ENCODE measurements at regions not wholly inside any gene's neighbourhood (a gene's known extent, or its start where the extent isn't known, plus 50 kb on each side); places are given as distances from the start of the nearest gene placed in this dataset.
A peak's percentile ranks its signal among the peaks of the same experiment; 100 is the strongest.

DNA sequence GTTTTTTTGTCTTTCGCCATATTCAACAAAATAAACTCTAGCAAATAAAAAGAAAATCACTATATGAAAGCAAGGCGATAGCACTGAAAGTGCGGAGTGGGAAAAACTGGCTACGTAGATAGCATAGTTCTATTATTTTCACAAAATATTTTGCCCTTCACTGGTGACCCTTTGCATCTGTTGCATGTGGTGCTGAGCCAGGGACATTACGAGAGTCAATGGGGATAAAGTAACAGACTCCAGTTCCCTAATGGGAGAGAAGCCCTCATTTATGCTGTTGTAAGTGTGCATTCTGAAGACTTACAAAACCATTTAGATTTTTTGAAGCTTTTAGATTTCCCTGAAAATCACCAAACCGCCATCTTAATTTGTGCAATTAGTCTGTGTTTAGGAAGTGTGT is 501.6 kb downstream of the PPARGC1A start:
- 85% methylated on average over 6 of the region's 6 CpGs for WGBS
- peaks cover 0 to 6% (median 0%) of the 10 kb centered on the region in 4 donors for H3K4me1 ChIP-seq
- H3K4me3 ChIP-seq: no peak overlapping the region
- TF ChIP-seq POLR2AphosphoS5 (IDR thresholded peaks at IDR 0.05) (no peak), POLR2A (IDR thresholded peaks at IDR 0.05; ENCODE audit: low read depth) (no peak), EP300 (IDR thresholded peaks at IDR 0.05) (no peak)
- TF ChIP-seq, protein P1, sequence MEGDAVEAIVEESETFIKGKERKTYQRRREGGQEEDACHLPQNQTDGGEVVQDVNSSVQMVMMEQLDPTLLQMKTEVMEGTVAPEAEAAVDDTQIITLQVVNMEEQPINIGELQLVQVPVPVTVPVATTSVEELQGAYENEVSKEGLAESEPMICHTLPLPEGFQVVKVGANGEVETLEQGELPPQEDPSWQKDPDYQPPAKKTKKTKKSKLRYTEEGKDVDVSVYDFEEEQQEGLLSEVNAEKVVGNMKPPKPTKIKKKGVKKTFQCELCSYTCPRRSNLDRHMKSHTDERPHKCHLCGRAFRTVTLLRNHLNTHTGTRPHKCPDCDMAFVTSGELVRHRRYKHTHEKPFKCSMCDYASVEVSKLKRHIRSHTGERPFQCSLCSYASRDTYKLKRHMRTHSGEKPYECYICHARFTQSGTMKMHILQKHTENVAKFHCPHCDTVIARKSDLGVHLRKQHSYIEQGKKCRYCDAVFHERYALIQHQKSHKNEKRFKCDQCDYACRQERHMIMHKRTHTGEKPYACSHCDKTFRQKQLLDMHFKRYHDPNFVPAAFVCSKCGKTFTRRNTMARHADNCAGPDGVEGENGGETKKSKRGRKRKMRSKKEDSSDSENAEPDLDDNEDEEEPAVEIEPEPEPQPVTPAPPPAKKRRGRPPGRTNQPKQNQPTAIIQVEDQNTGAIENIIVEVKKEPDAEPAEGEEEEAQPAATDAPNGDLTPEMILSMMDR (IDR thresholded peaks at IDR 0.05): no peak
- no peaks in the 10 kb centered on the region for H3K36me3 ChIP-seq
- no peak for DNase-seq (ENCODE audit: extremely low spot score)
- H3K27me3 ChIP-seq: no peaks in the 10 kb centered on the region
- H3K27ac ChIP-seq (replicated peaks in 1 of 4): no peak overlapping the region
- H3K9me3 ChIP-seq: no peaks in the 10 kb centered on the region
- intact Hi-C loops (cut with DNase I): no loop called here

DNA sequence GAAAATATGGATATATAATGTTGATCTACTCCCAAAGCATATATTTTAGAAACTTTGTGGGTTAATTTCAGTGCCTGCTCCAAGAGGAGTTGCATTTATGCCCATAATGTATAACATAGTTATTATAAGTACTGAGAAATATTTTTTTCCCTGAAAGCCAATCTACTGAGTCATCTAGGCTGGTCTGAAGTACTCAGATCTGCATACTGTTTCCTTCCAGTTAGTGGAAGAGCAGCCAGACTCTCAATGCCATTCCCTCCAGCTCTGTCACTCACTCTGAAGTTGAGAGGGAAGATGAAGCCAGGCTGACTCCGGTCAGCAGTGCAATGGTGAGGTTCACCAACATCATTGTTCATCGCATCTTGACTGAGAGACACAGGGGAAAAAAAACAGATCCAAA is 505.1 kb downstream of the PPARGC1A start:
- DNase-seq (ENCODE audit: extremely low spot score): no peak
- no peaks in the 10 kb centered on the region for H3K4me1 ChIP-seq
- H3K27me3 ChIP-seq: no peaks in the 10 kb centered on the region
- no peak overlapping the region for H3K4me3 ChIP-seq
- 100% methylated on average over 2 of the region's 2 CpGs for WGBS
- no peaks in the 10 kb centered on the region for H3K36me3 ChIP-seq
- H3K27ac ChIP-seq (replicated peaks in 1 of 4): no peak overlapping the region
- intact Hi-C loops (cut with DNase I): no loop called here
- TF ChIP-seq POLR2AphosphoS5 (IDR thresholded peaks at IDR 0.05) (no peak), EP300 (IDR thresholded peaks at IDR 0.05) (no peak), POLR2A (IDR thresholded peaks at IDR 0.05; ENCODE audit: low read depth) (no peak)
- TF ChIP-seq, protein P1 (IDR thresholded peaks at IDR 0.05): no peak
- H3K9me3 ChIP-seq: no peaks in the 10 kb centered on the region

DNA sequence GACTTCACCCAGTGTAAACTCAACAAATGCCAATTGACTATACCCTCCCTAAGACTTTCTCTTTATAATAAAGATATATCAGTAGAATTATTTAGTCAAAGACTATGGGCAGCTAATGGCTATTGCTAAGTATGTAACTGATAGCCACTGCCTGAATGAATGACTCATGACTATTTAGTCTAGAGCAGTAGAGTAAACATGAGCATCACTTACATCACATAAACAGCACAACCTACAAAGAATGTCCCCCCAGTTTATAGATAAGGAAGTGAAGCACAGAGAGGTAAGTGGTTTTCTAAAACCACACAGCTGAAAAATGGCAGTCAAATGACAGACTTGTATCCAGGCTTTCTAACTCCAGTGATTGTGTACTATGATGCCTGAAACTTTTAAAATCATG is 507.0 kb downstream of the PPARGC1A start:
- Histone ChIP-seq H3K4me1 (no peaks in the 10 kb centered on the region), H3K27ac (replicated peaks in 1 of 4) (no peak overlapping the region), H3K36me3 (no peaks in the 10 kb centered on the region), H3K27me3 (no peaks in the 10 kb centered on the region), H3K9me3 (peaks cover 0 to 3% (median 0%) of the 10 kb centered on the region in 4 donors), H3K4me3 (no peak overlapping the region)
- DNase-seq (ENCODE audit: extremely low spot score): no peak
- intact Hi-C loops (cut with DNase I): no loop called here
- TF ChIP-seq POLR2A (IDR thresholded peaks at IDR 0.05; ENCODE audit: low read depth) (no peak), POLR2AphosphoS5 (IDR thresholded peaks at IDR 0.05) (no peak), EP300 (IDR thresholded peaks at IDR 0.05) (no peak)
- TF ChIP-seq, protein P1 (IDR thresholded peaks at IDR 0.05): no peak

DNA sequence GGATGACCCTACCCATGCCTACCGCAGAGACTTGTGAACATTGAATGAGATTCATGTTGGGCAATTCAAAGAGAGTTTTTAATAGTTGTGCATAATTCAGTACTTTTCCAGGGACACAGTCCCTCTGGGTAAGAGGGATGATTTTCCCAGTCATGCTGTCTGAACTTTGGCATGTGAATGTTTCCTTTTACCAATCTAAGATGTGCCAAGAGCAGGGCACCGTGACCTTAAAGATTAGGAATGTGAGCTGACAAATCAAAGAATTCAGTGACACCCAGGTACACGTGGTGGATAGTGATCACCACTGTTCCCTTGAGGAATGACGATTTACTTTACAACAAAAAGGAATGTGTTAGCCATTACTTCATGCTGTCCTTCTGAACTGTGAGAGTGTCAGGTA is 515.6 kb downstream of the PPARGC1A start:
- Histone ChIP-seq H3K4me3 (no peak overlapping the region), H3K27me3 (no peaks in the 10 kb centered on the region), H3K36me3 (no peaks in the 10 kb centered on the region), H3K4me1 (peaks cover 12 to 16% (median 16%) of the 10 kb centered on the region in 4 donors), H3K27ac (replicated peaks in 1 of 4) (peak overlapping the region in 1 of 4 donors; percentile 11), H3K9me3 (peaks cover 0 to 3% (median 0%) of the 10 kb centered on the region in 4 donors)
- TF ChIP-seq POLR2A (IDR thresholded peaks at IDR 0.05; ENCODE audit: low read depth) (no peak), EP300 (IDR thresholded peaks at IDR 0.05) (no peak), POLR2AphosphoS5 (IDR thresholded peaks at IDR 0.05) (no peak)
- TF ChIP-seq, protein P1 (IDR thresholded peaks at IDR 0.05): no peak
- intact Hi-C loops (cut with DNase I): no loop called here
- no peak for DNase-seq (ENCODE audit: extremely low spot score)
- 50% methylated on average over 4 of the region's 4 CpGs for WGBS

DNA sequence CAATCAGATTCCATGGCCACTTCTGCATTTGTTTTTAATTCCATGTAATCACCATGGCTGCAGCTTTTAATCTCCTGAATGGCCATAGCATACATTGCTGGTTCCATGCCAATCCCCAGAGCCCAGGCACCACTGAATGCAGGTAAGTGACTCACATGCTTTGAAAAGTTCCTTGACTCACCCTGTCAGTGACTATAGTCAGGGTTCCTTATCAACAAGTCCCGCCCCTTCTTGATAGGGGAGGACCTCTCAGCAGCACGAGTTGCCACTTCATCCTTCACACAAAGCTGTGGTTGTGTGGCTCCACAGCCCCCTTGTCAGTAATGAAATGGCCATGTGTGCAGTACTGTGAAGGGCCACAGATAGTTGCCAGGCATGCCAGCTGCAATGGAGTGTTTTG is 516.6 kb downstream of the PPARGC1A start:
- Histone ChIP-seq H3K27me3 (no peaks in the 10 kb centered on the region), H3K27ac (replicated peaks in 1 of 4) (peak overlapping the region in 1 of 4 donors; percentile 11), H3K9me3 (no peaks in the 10 kb centered on the region), H3K4me1 (peaks cover 12 to 22% (median 17%) of the 10 kb centered on the region in 4 donors), H3K36me3 (no peaks in the 10 kb centered on the region), H3K4me3 (no peak overlapping the region)
- intact Hi-C loops (cut with DNase I): no loop called here
- 67% methylated on average over 2 of the region's 2 CpGs for WGBS
- TF ChIP-seq EP300 (IDR thresholded peaks at IDR 0.05) (no peak), POLR2A (IDR thresholded peaks at IDR 0.05; ENCODE audit: low read depth) (no peak), POLR2AphosphoS5 (IDR thresholded peaks at IDR 0.05) (no peak)
- TF ChIP-seq, protein P1 (IDR thresholded peaks at IDR 0.05): no peak
- DNase-seq (ENCODE audit: extremely low spot score): no peak

Data from esophagus muscularis mucosa (tissue), 4 donors.